ENCODE measurements at regions not wholly inside any gene's neighbourhood (a gene's known extent, or its start where the extent isn't known, plus 50 kb on each side); places are given as distances from the start of the nearest gene placed in this dataset.

DNA sequence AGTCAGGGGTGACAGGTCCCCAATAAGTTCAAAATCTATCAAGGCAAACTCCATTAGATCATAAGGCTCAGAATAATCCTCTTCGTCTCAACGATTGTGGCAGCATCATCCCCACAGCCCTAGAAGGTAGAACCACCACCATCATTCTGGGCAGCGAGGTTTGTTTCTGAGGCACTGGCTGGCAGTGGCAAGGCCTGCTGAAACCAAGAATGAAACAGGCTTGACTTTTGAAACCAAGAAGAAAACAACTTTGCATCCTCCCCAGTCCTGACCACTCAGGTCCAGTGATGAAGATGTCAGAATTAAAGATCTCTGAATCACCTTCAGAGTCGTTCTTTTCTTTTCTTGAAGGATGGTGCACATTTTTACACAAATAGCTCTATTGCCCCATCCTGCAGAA is 152.6 kb upstream of the SYT1 start:
- no peak for DNase-seq

DNA sequence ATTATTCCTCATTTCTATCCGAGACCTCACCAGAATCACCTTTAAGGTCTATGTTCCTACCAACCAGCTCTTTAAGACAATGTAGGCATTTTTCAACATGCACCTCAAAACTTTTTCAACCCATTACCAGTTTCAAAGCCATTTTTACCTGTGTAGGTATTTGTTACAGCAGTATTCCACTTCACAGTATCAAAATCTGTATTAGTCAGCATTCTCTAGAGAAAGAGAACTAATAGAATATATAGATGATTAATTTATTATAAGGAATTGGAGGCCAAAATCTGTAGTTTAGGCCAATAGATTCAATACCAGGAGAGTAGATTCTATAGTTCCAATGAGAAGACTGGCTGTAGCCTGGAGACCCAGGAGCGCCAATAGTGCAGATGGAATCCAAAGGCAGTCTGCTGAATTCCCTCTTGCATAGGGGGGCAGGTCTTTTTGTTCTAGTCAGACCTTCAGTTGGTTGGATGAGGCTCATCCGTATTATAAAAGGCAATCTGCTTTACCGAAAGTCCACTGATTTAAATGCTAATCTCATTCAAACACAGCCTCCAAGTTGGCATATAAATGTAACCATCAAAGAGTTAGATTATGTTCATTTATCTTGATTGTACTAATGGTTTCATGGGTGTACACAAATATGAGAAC is 151.6 kb upstream of the SYT1 start:
- DNase-seq: no peak

- DNase-seq: no peak
Observed at GRCh38 chr12:78719721-78720120, 144.9 kb upstream of the SYT1 start.

GRCh38 chr12:78721906-78722305 is 142.7 kb upstream of the SYT1 start:
- no peak for DNase-seq

- no peak for DNase-seq
Observed at GRCh38 chr12:78725033-78725432, 139.5 kb upstream of the SYT1 start.

GRCh38 chr12:78725951-78726580 is 138.5 kb upstream of the SYT1 start:
- DNase-seq: no peak

DNA sequence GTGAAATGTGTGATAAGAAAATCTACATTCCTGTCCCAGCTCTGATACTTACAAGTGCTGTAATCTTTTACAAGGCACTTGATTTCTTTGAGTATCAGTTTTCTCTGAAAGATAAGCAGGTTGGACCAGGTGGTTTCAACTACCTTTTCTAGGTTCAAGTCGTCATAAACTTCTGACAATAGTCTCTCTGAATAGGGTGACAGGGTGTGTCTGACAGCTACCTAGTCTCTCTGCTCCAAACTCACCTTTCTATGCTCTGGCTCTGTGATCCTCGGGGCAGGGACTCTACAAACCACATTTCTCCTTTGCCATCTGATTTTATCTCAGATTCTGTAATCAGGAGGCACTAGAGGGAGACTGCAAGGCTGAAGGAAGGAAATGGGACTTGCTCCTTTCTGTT is 137.7 kb upstream of the SYT1 start:
- DNase-seq: no peak

DNA sequence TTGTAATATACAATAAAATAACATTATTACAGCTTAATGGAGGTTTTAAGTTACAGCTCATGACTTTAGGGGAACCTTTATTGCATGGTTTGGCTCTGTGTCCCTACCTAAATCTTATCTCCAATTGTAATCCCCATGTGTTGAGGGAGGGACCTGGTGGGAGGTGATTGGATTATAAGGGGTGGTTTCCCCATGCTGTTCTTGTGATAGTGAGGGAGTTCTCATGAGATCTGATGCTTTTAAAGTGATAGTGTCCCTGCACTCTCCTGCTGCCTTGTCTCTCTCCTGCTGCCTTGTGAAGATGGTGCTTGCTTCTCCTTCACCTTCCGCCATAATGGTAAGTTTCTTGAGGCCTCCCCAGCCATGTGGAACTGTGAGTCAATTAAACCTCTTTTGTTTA is 132.1 kb upstream of the SYT1 start:
- DNase-seq: no peak

DNA sequence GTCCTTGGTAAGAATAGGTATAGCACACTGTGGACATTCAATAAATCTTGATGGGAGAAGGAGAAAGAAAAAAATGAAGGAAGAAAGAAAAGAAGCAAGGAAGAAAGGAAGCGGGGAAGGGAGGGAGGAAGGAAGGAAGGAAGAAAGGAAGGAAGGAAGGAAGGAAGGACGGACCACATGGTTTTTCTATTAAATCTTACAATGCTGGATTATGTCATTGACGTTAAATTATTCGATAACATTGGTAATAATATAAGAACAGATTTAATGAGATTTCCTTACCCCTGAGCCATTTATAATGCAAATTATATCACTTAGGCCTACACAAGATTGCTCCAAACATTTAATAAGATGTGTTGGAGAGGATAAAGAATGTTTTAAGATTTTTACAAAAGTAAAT is 124.9 kb upstream of the SYT1 start:
- no peak for DNase-seq

GRCh38 chr12:78746001-78746400 is 118.6 kb upstream of the SYT1 start:
- no peak for DNase-seq

DNA sequence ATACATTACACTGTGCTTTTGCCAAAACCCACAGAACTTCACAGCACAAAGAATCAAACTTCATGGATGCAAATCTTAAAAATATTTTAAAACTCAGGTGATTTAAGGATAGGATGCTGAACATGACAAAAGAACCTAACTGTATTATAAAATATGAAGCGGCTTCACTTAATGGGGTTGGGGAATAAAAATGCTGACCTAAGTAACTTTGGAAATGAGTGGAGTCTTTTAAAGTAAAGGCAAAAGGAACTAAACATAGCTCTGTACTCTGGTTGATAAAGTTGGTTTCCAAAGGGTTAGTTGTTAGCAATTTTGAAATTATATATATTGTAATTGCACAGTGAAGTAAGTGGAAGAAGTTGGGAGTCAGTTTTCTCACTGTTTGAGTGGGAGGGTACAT is 111.5 kb upstream of the SYT1 start:
- DNase-seq: no peak

GRCh38 chr12:78756936-78757335 is 107.6 kb upstream of the SYT1 start:
- DNase-seq: no peak

DNA sequence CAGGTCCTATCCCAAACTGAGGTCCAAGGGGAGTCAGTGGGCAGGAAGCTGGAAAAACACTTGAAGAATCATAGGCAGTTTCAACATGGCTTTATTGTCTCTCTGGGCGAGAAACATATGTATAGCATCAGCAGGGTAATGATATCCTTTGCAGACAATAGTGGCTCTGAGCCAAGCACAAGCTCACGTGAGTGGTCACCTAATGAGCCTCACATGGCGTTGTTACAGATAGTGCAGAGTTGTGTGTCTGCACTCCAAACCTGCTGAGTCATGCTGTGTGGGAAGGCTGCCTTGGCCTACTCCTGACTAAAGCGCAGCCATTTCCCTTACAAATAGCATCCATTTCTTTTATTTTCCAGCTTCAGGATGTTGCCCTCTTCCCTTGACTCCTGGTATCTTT is 105.2 kb upstream of the SYT1 start:
- DNase-seq: no peak

DNA sequence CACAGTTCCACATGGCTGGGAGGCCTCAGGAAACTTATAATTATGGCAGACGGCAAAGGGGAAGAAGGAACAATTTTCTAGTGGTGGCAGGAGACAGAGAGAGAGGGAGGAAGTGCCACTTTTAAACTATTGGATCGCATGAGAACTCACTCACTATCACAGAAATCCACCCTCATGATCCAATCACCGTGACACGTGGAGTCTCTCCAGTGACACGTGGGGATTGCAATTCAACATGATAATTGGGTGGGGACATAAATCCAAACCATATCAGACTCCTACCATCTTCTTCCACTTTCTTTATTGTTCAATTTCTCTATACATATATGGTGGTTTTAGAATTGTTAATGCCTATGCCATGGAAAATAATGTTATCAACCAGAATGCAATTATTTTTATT is 103.7 kb upstream of the SYT1 start:
- DNase-seq: no peak

- no peak for DNase-seq
Observed at GRCh38 chr12:78764913-78765312, 99.7 kb upstream of the SYT1 start.

DNA sequence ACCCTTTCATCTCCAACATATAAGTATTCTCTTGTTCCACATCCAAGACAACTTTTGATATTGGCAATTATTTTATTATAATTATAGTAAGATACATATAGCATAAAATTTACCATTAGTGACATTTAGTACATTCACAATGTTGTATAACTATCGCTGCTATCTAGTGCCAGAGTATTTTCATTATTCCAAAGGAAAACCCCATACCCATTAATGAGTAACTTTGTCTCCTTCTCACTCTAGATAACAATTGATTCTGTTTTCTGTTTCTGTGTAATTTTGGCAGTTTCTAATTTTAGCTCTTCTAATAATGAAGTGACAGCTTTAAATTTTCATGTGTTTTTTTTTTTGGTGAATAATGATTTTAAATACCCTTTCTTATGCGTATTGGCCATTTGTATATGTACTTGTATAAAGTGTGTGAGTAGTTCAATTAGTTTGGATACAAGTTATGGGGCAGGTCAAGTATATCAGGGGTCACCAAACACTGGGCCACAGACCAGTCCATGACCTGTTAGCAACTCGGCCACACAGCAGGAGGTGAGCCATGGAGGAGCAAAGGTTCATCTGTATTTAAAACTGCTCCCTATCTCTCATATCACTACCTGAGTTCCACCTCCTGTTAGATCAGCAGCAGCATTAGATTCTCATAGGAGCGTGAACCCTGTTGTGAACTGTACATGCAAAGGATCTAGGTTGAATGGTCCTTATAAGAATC is 97.2 kb upstream of the SYT1 start:
- DNase-seq: no peak

DNA sequence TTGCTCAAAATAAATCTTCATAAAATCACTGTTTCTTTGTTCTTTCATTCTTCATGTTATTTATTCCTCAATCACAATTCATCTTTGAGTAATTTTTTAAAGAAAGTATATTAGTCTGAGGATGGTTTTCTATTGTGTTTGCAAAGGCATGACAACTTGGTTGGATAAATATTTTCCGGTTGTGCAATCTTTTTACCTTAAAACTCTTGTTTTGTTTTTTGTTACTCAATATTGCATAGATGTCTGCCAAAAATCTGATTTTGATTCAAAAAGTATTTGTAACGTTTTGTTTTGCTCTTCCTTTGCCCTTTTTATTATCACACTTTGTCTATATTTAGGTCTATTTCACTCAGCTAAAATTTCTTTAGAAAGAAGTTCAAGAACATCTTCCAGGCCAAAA is 86.2 kb upstream of the SYT1 start:
- no peak for DNase-seq

DNA sequence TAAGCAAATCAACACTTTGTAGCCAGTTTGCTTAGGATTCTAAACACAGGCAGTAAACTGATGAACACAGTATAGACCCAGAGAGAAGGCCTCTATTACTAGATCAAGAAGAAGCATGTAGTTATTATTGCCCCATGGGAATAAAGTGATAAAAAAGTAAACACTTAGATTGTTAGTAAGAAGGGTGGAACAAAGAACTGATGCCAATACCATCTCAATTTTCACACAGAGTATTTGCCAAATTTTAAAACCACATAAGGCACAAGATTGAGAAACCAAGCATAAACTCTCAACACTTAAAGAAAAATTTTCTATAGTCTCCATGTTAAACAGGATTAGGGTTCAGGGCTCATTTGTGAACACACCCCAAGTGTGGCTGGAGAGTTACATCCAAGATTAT is 77.0 kb upstream of the SYT1 start:
- no peak for DNase-seq

DNA sequence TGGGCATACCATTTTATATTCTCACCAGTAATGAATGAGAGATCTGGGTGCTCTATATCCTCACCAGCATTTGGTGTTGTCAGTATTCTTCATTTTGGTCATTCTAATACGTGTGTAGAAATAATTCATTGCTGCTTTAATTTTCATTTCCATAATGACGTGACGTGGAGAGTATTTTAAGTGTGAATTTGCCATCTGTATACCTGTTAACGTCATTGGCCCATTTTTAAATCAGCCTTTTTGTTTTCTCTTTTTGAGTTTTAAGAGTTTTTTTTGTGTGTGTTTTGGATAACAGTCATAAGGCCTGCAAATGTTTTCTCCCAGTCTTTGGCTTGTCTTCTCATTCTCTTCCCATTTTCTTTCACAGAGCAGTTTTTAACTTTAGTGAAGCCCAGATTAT is 74.4 kb upstream of the SYT1 start:
- DNase-seq: no peak

- DNase-seq: no peak
Observed at GRCh38 chr12:78792052-78792698, 72.4 kb upstream of the SYT1 start.

DNA sequence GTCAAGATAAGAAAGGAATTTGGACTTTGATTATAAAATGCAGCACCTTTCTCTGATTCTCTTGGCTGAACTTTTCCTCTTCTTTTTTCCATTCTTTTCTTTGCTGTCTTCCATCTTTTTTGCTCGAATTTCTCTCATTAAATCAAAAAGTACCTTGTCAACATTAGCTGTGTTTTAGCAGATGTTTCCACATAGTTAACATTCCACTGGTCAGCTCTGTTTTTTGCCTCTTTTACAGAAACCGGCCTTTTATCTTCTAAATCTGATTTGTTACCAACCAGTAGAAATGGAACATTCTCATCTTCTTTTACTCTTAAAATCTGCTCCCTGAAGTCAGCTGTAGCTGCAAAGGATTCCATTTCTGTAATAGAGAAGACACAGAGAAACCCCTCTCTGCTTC is 71.1 kb upstream of the SYT1 start:
- DNase-seq: no peak

DNA sequence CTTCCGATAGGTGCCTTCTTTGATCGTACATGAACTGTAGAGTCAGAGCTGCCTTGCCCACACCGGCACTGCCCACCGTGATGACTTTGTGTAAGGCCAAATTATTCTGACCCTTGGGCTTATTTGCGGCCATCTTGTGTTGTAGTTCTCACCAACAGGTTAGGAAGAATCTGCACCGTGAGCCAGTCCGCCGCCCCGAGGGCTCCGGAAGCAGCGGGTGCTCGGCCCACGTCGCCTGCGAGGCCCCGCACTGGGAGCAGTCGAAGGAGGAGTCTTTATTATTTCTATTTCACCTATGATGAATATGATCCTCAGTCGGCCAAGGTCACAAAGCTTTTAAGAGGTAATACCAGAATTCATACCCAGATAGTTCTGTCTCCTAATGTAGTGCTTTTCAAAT is 70.6 kb upstream of the SYT1 start:
- DNase-seq: no peak

- DNase-seq: no peak
Observed at GRCh38 chr12:78795934-78796445, 68.6 kb upstream of the SYT1 start.
